Endodermal cell (in vitro differentiated cells): ENCODE measurements at regions not wholly inside any gene's neighbourhood (a gene's known extent, or its start where the extent isn't known, plus 50 kb on each side); places are given as distances from the start of the nearest gene placed in this dataset.
A peak's percentile ranks its signal among the peaks of the same experiment; 100 is the strongest.
"Not testable (repeated sequence)": the region's sequence is repeated elsewhere in the genome, so short reads cannot be mapped to it uniquely, and the experiment has no call there.

ENCODE experiments used
- DNase-seq: peaks from one replicate; pipeline ENCODE4 v3.0.0-alpha.2; 2017
- H3K27ac ChIP-seq: 2 replicates; pipeline ENCODE4 v1.5.1; 2013; ENCODE audit warnings: mild to moderate bottlenecking, low read depth, low read length, moderate library complexity
- H3K27me3 ChIP-seq: 2 replicates; pipeline ENCODE4 v1.6.1; 2013; ENCODE audit warnings: mild to moderate bottlenecking, low read length, moderate library complexity; ENCODE audit not compliant: insufficient read depth, control insufficient read depth, poor library complexity, severe bottlenecking
- H3K36me3 ChIP-seq: 2 replicates; pipeline ENCODE4 v1.7.0; 2013; ENCODE audit warnings: mild to moderate bottlenecking, low read length, moderate library complexity; ENCODE audit not compliant: control insufficient read depth, insufficient read depth
- H3K4me1 ChIP-seq: one replicate; pipeline ENCODE4 v1.7.0; 2013; ENCODE audit warnings: low read length; ENCODE audit not compliant: control insufficient read depth, insufficient read depth
- H3K4me3 ChIP-seq: 2 replicates; pipeline ENCODE4 v1.5.1; 2013; ENCODE audit warnings: mild to moderate bottlenecking, low read length, moderate library complexity
- H3K9ac ChIP-seq: 2 replicates; pipeline ENCODE4 v1.6.1; 2013; ENCODE audit warnings: mild to moderate bottlenecking, low read length, moderate library complexity; ENCODE audit not compliant: poor library complexity, severe bottlenecking; ENCODE audit errors: extremely low read depth
- H3K9me3 ChIP-seq: 2 replicates; pipeline ENCODE4 v1.6.1; 2013; ENCODE audit warnings: mild to moderate bottlenecking, low read length, moderate library complexity; ENCODE audit not compliant: control insufficient read depth
- H3K27ac Mint-ChIP-seq: 2 replicates; pipeline ENCODE4 v1.8.0; 2020; ENCODE audit warnings: mixed read lengths
- H3K27me3 Mint-ChIP-seq: 2 replicates; pipeline ENCODE4 v1.8.0; 2021; ENCODE audit warnings: mild to moderate bottlenecking, mixed read lengths; ENCODE audit not compliant: insufficient read depth
- H3K36me3 Mint-ChIP-seq: 2 replicates; pipeline ENCODE4 v1.8.0; 2020; ENCODE audit warnings: low read depth, mixed read lengths
- H3K4me1 Mint-ChIP-seq: 2 replicates; pipeline ENCODE4 v1.8.0; 2020; ENCODE audit warnings: mixed read lengths
- H3K4me3 Mint-ChIP-seq: 2 replicates; pipeline ENCODE4 v1.8.0; 2020; ENCODE audit warnings: mild to moderate bottlenecking, moderate library complexity, mixed read lengths
- H3K9me3 Mint-ChIP-seq: 2 replicates; pipeline ENCODE4 v1.8.0; 2020; ENCODE audit warnings: mild to moderate bottlenecking, mixed read lengths
- WGBS, 2 experiments: methylation state at CpG; one replicate each; pipeline versions ENCODE4 v1.1.5 to v1.1.7; 2013; ENCODE audit warnings: missing lambda C conversion rate in 2 of 2, mixed read lengths in 1 of 2; ENCODE audit not compliant: insufficient coverage in 1 of 2, insufficient read length in 1 of 2; 5-methylcytosine and 5-hydroxymethylcytosine counted together
- TF ChIP-seq, protein P1 (sequence below): fragments of 200-600 bp; sonication (generic); conservative IDR thresholded peaks from 2 replicates; pipeline ENCODE4 v1.5.0; 2021; ENCODE audit warnings: antibody characterized with exemption, mild to moderate bottlenecking

DNA sequence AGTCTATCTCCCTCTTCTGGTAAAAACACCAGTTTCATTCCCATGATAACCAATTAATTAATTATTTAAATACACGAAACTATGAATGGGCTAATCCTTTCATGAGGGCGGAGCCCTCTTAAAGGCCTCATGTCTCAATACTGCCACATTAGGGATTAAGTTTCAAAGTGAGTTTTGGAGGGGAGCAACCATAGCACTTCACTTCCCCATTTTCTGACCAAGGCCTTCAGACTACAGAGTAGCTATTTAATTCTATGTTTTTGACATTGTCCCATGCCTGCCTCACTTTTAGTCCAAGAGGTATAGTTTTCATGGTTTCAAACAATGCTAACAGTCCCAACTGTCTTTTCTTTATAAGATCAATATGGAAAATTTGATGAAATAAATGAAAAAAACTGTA lies 618.6 kb downstream of the ZWINT start:
- WGBS, 2 experiments: 95 to 100% methylated on average over 1 to 2 of the region's 2 CpGs
- H3K36me3 Mint-ChIP-seq: no peaks in the 10 kb centered on the region

DNA sequence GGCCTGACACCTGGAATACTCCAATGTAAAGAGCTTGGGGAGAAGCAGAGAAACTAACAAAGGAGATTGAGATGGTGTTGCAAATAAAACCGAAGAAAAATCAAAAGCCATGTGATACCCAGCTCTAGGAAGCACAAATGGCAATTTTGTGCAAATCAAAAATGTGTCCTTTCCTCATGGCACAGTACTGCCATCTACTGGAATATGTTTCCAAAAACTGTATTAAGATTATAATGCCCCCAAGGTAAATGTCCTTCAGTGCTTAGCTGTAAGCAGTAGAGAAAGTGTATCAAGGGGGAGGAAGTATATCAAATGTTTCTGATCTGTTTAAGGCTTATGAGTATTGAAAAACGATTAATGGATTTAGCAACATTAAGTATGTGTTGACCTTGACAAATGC lies 620.3 kb downstream of the ZWINT start:
- not testable (repeated sequence) for H3K4me3 ChIP-seq, H3K4me1 ChIP-seq, H3K36me3 ChIP-seq, H3K27ac Mint-ChIP-seq, H3K27ac ChIP-seq, H3K9me3 Mint-ChIP-seq, H3K9me3 ChIP-seq, H3K27me3 Mint-ChIP-seq, DNase-seq, H3K9ac ChIP-seq, H3K4me1 Mint-ChIP-seq, H3K27me3 ChIP-seq, H3K36me3 Mint-ChIP-seq, H3K4me3 Mint-ChIP-seq
- TF ChIP-seq, protein P1, sequence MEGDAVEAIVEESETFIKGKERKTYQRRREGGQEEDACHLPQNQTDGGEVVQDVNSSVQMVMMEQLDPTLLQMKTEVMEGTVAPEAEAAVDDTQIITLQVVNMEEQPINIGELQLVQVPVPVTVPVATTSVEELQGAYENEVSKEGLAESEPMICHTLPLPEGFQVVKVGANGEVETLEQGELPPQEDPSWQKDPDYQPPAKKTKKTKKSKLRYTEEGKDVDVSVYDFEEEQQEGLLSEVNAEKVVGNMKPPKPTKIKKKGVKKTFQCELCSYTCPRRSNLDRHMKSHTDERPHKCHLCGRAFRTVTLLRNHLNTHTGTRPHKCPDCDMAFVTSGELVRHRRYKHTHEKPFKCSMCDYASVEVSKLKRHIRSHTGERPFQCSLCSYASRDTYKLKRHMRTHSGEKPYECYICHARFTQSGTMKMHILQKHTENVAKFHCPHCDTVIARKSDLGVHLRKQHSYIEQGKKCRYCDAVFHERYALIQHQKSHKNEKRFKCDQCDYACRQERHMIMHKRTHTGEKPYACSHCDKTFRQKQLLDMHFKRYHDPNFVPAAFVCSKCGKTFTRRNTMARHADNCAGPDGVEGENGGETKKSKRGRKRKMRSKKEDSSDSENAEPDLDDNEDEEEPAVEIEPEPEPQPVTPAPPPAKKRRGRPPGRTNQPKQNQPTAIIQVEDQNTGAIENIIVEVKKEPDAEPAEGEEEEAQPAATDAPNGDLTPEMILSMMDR: peak; percentile 70
- 29 to 30% methylated on average over 2 of the region's 2 CpGs for WGBS, 2 experiments

More for the DNA sequence above, 618.6 kb downstream of the ZWINT start:
- Mint-ChIP-seq H3K9me3 (no peaks in the 10 kb centered on the region), H3K27me3 (no peaks in the 10 kb centered on the region), H3K27ac (no peak overlapping the region), H3K4me1 (peaks cover 2% of the 10 kb centered on the region), H3K4me3 (no peak overlapping the region)
- H3K36me3 ChIP-seq: no peaks in the 10 kb centered on the region
- TF ChIP-seq, protein P1: no peak
- H3K27ac ChIP-seq: no peak overlapping the region
- H3K9me3 ChIP-seq: no peaks in the 10 kb centered on the region
- H3K27me3 ChIP-seq: no peaks in the 10 kb centered on the region
- H3K4me3 ChIP-seq: no peak overlapping the region
- H3K4me1 ChIP-seq: no peaks in the 10 kb centered on the region
- no peak for DNase-seq
- H3K9ac ChIP-seq: no peak overlapping the region

DNA sequence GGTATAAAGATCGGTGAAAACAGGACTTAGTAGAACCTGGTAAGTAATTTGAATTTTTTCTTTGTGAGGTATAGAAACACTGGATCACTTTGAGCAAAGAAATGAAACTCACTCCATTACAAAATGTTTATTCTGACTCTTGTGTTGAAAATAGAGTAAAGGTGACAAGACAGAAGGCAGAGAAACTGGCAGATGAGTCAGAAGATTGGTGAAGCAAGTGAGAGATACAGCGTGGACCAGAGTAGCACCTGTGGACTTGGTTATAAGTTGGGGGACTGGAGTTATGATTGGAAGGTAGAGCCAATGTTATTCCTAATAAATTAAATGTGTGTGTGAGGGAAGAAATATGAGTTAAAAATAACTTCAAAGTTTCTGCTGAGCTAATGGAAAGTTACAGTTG lies 620.9 kb downstream of the ZWINT start:
- 93 to 100% methylated on average over 1 to 2 of the region's 2 CpGs for WGBS, 2 experiments
- Histone ChIP-seq H3K27ac (no peak overlapping the region), H3K27me3 (no peaks in the 10 kb centered on the region), H3K36me3 (no peaks in the 10 kb centered on the region), H3K9ac (no peak overlapping the region), H3K9me3 (no peaks in the 10 kb centered on the region), H3K4me3 (no peak overlapping the region), H3K4me1 (no peaks in the 10 kb centered on the region)
- DNase-seq: no peak
- H3K27me3 Mint-ChIP-seq: no peaks in the 10 kb centered on the region
- no peaks in the 10 kb centered on the region for H3K36me3 Mint-ChIP-seq
- H3K9me3 Mint-ChIP-seq: no peaks in the 10 kb centered on the region
- H3K4me1 Mint-ChIP-seq: no peaks in the 10 kb centered on the region
- TF ChIP-seq, protein P1: no peak
- no peak overlapping the region for H3K4me3 Mint-ChIP-seq
- H3K27ac Mint-ChIP-seq: no peak overlapping the region
